SK-N-SH (cell line): ENCODE measurements at regions not wholly inside any gene's neighbourhood (a gene's known extent, or its start where the extent isn't known, plus 50 kb on each side); places are given as distances from the start of the nearest gene placed in this dataset.

ENCODE experiments used
- POLR2AphosphoS5 ChIP-seq: IDR thresholded peaks from 2 replicates; pipeline ENCODE4 v1.6.1; 2012; ENCODE audit warnings: low read depth, low read length
- RFX5 ChIP-seq: IDR thresholded peaks from 2 replicates; pipeline ENCODE4 v1.6.1; 2012; ENCODE audit warnings: mild to moderate bottlenecking, improper control_type of control experiment, low read length
- SMC3 ChIP-seq: IDR thresholded peaks from 2 replicates; pipeline ENCODE4 v1.6.1; 2012; ENCODE audit warnings: low read depth, low read length, improper control_type of control experiment
- TF ChIP-seq, protein P1 (sequence below): fragments of 150-350 bp; IDR thresholded peaks from 2 replicates; pipeline ENCODE4 v1.6.1; 2016; ENCODE audit warnings: mild to moderate bottlenecking, low read depth, low read length
- TF ChIP-seq, protein P2 (sequence below): fragments of 200-600 bp; sonication (generic); IDR thresholded peaks from 2 replicates; pipeline ENCODE4 v1.6.1; 2017; ENCODE audit warnings: antibody characterized with exemption, mild to moderate bottlenecking, moderate library complexity

DNA sequence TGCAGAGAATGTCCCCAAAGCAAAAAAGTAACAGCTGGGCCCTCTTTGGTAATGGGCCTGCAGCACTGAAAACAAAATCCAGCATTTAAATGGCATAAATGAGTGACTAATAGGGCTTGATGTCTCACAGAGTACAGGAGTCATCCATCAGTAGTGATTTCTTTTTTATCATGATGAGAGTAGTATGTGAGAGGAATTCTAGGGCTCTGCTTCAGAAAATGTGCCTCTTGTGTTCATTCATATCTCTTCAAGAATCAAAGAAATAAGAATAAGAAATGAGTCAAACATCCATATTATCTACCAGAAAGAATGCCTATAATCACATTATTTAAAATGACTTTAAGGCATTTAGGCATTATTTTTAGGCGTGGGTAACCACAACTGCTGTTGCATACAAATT is 792.9 kb upstream of the HTR2C start:
- TF ChIP-seq, protein P1, sequence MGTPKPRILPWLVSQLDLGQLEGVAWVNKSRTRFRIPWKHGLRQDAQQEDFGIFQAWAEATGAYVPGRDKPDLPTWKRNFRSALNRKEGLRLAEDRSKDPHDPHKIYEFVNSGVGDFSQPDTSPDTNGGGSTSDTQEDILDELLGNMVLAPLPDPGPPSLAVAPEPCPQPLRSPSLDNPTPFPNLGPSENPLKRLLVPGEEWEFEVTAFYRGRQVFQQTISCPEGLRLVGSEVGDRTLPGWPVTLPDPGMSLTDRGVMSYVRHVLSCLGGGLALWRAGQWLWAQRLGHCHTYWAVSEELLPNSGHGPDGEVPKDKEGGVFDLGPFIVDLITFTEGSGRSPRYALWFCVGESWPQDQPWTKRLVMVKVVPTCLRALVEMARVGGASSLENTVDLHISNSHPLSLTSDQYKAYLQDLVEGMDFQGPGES, result no peak
- TF ChIP-seq, protein P2, sequence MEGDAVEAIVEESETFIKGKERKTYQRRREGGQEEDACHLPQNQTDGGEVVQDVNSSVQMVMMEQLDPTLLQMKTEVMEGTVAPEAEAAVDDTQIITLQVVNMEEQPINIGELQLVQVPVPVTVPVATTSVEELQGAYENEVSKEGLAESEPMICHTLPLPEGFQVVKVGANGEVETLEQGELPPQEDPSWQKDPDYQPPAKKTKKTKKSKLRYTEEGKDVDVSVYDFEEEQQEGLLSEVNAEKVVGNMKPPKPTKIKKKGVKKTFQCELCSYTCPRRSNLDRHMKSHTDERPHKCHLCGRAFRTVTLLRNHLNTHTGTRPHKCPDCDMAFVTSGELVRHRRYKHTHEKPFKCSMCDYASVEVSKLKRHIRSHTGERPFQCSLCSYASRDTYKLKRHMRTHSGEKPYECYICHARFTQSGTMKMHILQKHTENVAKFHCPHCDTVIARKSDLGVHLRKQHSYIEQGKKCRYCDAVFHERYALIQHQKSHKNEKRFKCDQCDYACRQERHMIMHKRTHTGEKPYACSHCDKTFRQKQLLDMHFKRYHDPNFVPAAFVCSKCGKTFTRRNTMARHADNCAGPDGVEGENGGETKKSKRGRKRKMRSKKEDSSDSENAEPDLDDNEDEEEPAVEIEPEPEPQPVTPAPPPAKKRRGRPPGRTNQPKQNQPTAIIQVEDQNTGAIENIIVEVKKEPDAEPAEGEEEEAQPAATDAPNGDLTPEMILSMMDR, result no peak
- TF ChIP-seq RFX5, result no peak
- no peak for TF ChIP-seq SMC3
- no peak for TF ChIP-seq POLR2AphosphoS5
